IPS-15b (cell line): ENCODE measurements at regions not wholly inside any gene's neighbourhood (a gene's known extent, or its start where the extent isn't known, plus 50 kb on each side); places are given as distances from the start of the nearest gene placed in this dataset.
"Not testable (repeated sequence)": the region's sequence is repeated elsewhere in the genome, so short reads cannot be mapped to it uniquely, and the experiment has no call there.

Experiments used
- H3K27me3 ChIP-seq: one replicate; pipeline ENCODE4 v1.6.1; 2013; ENCODE audit warnings: low read length; ENCODE audit not compliant: control insufficient read depth, insufficient read depth
- H3K36me3 ChIP-seq: one replicate; pipeline ENCODE4 v1.6.1; 2013; ENCODE audit warnings: low read length; ENCODE audit not compliant: control insufficient read depth, insufficient read depth
- H3K4me1 ChIP-seq: one replicate; pipeline ENCODE4 v1.6.1; 2013; ENCODE audit warnings: mild to moderate bottlenecking, low read length; ENCODE audit not compliant: control insufficient read depth, insufficient read depth
- H3K4me3 ChIP-seq: one replicate; pipeline ENCODE4 v1.5.1; 2013; ENCODE audit warnings: low read depth, low read length
- H3K9ac ChIP-seq: one replicate; pipeline ENCODE4 v1.6.1; 2013; ENCODE audit warnings: low read depth, mild to moderate bottlenecking, low read length
- H3K9me3 ChIP-seq: one replicate; pipeline ENCODE4 v1.6.1; 2013; ENCODE audit warnings: mild to moderate bottlenecking, low read length; ENCODE audit not compliant: control insufficient read depth, insufficient read depth

DNA sequence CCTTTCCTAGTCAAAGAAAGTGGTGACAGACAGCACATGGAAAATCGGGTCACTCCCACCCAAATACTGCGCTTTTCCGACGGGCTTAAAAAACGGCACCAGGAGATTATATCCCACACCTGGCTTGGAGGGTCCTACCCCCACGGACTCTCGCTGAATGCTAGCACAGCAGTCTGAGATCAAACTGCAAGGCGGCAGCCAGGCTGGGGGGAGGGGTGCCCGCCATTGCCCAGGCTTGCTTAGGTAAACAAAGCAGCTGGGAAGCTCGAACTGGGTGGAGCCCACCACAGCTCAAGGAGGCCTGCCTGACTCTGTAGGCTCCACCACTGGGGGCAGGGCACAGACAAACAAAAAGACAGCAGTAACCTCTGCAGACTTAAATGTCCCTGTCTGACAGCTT, 171.6 kb downstream of the PLK2 start:
- not testable (repeated sequence) for H3K36me3 ChIP-seq, H3K9ac ChIP-seq, H3K9me3 ChIP-seq, H3K27me3 ChIP-seq, H3K4me1 ChIP-seq, H3K4me3 ChIP-seq

DNA sequence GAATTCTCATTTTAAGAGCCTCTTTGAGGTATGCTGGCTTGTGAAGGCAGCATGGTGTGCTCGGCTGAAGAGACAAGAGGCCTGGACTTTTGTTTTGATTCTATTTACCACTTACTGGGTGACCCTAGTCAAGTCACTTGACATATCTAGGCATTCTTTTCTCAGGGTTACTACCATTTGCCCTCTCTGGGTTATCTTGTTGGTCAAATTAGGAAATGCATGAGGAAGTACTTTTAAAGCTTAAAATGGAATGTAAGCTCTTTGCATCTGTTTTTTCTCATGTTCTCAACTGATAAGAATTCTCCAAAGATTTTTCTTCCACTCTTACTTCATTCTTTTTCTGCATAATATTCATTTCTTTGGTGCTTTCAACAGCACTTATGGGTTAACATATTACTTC, 173.1 kb downstream of the PLK2 start:
- H3K9ac ChIP-seq = no peak overlapping the region
- H3K9me3 ChIP-seq = no peaks in the 10 kb centered on the region
- no peaks in the 10 kb centered on the region for H3K27me3 ChIP-seq
- no peaks in the 10 kb centered on the region for H3K36me3 ChIP-seq
- no peaks in the 10 kb centered on the region for H3K4me1 ChIP-seq
- no peak overlapping the region for H3K4me3 ChIP-seq

DNA sequence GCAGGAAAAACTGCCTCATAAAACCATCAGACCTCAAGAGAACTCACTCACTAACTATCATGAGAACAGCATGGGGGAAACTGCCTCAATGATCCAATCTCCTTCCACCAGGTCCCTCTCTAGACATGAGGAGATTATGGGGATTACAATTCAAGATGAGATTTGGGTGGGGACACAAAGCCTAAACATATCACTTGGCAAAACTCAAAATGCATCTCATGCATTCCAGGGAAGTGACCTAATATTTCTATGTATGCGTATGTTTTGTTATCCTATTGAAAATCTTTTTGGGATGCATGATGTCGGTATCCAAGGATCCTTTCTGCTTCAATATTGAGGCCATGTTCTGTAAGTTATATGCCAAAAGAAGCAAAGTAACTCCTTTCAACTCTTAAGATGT, 174.0 kb downstream of the PLK2 start:
- Histone ChIP-seq H3K36me3 (no peaks in the 10 kb centered on the region), H3K27me3 (no peaks in the 10 kb centered on the region), H3K9me3 (no peaks in the 10 kb centered on the region), H3K4me1 (no peaks in the 10 kb centered on the region), H3K9ac (no peak overlapping the region), H3K4me3 (no peak overlapping the region)

DNA sequence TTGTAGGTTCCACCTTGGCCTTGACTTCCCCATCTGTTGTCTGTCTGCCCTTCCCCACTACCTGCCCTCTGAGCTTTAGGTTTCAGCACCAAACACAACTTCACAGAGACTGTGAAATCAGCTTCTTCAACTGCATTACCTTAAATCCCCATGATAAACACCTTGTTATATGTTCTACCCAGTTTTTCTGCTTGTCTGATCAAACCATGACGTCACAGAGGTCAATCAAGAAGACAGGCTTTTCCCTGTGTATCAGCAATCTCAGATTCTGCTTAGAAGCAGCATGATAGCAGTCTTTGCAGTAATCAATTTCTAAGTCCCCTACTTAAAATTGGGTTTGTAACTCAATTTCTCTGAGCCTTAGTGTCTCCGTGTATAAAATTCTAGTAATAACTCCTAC, 175.0 kb downstream of the PLK2 start:
- H3K4me3 ChIP-seq = no peak overlapping the region
- H3K9ac ChIP-seq = no peak overlapping the region
- no peaks in the 10 kb centered on the region for H3K27me3 ChIP-seq
- H3K4me1 ChIP-seq = no peaks in the 10 kb centered on the region
- H3K36me3 ChIP-seq = no peaks in the 10 kb centered on the region
- H3K9me3 ChIP-seq = no peaks in the 10 kb centered on the region

DNA sequence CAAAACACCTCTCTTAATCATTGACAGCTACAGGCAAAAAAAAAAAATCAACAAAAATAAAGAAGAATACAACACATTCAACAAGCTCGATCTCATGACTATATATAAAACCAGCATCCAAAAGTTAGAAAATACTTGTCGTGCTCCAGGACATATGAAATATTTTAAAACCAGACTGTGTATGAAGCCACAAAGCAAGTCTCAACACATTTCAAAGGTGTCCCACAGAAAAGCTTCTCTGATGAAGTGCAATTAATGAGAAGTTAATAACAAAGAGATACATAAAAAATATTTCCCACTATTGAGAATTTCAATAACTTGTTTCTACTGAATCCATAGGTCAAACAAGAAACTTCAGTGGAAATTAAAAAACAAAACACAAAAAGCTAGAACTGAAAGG, 178.7 kb downstream of the PLK2 start:
- Histone ChIP-seq H3K36me3 (no peaks in the 10 kb centered on the region), H3K27me3 (no peaks in the 10 kb centered on the region), H3K9ac (no peak overlapping the region), H3K4me1 (no peaks in the 10 kb centered on the region), H3K9me3 (no peaks in the 10 kb centered on the region), H3K4me3 (no peak overlapping the region)

DNA sequence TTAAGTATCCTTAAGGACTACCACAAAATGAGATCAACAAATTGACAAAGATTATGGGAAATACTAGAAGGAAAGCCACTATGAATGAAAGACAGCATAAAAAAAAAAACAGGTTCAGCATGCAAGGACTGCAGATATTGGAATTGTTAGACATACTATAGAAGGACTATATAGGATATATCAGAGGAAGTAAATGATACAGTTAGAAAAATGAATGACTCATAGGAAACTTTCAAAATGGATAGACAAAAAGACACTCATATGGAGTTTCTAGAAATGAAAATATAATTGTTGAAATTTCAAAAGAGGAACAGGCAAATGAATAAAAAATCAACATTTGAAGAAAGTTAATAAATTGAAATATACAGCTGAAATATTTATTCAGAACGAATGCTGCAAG, 180.6 kb downstream of the PLK2 start:
- Histone ChIP-seq H3K4me1 (no peaks in the 10 kb centered on the region), H3K36me3 (no peaks in the 10 kb centered on the region), H3K9me3 (no peaks in the 10 kb centered on the region), H3K27me3 (no peaks in the 10 kb centered on the region), H3K4me3 (no peak overlapping the region), H3K9ac (no peak overlapping the region)

DNA sequence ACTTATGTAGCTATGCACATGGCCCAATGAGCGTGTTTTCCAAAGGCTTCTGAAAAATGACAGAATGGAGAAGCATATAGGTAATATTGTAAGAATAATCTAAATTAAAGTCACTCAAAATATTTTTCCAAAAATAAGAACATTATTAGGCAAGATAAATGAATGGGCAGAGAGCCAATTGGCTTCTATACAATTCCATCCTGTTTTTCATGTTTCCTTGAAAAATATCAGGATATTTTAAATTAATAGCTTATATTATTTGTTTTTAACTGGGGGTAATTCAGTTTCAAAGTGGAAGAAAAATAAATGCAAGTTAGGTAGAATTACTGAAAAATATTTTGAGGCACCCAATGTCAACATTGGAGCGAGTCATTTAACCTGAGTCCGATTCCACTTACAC, 183.5 kb downstream of the PLK2 start:
- Histone ChIP-seq H3K36me3 (no peaks in the 10 kb centered on the region), H3K4me3 (no peak overlapping the region), H3K9ac (no peak overlapping the region), H3K4me1 (no peaks in the 10 kb centered on the region), H3K9me3 (no peaks in the 10 kb centered on the region), H3K27me3 (no peaks in the 10 kb centered on the region)

DNA sequence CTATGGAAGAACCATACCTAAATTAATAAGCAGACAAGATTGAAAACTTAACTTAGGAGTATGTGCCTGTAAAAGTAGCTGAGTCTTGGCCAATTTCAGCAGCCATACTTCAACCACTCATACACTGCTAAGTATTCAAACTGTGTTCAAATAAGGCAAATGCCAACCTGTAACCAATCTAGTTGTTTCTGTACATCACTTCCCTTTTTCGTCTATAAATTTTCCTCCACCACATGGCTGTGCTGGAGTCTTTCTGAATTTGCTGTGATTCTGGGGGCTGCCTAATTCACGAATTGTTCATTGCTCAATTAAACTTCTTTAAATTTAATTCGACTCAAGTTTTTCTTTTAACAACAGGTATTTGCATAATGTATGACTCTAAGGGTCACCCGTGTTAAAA, 184.4 kb downstream of the PLK2 start:
- no peaks in the 10 kb centered on the region for H3K9me3 ChIP-seq
- H3K9ac ChIP-seq = no peak overlapping the region
- no peaks in the 10 kb centered on the region for H3K27me3 ChIP-seq
- no peak overlapping the region for H3K4me3 ChIP-seq
- no peaks in the 10 kb centered on the region for H3K36me3 ChIP-seq
- H3K4me1 ChIP-seq = no peaks in the 10 kb centered on the region

DNA sequence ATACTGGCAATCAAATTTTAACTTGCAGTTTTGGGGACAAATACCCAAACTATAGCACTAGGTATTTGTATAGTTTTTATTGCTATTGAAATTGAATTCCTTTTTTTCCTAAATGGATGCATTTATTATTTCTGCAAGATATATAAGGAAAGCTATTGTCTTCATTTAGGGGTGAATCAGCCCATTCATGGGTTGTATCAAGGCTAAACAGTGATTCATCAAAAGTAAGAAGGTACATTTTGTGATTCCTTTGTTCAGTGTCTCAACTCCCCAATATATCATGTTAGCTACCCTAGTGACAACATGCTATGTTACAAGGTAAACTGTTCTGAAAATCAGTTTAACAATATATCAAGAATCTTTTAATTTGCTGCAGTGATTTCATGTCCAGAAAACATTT, 185.7 kb downstream of the PLK2 start:
- no peaks in the 10 kb centered on the region for H3K36me3 ChIP-seq
- H3K4me1 ChIP-seq = no peaks in the 10 kb centered on the region
- no peak overlapping the region for H3K9ac ChIP-seq
- no peaks in the 10 kb centered on the region for H3K27me3 ChIP-seq
- H3K4me3 ChIP-seq = no peak overlapping the region
- H3K9me3 ChIP-seq = no peaks in the 10 kb centered on the region

DNA sequence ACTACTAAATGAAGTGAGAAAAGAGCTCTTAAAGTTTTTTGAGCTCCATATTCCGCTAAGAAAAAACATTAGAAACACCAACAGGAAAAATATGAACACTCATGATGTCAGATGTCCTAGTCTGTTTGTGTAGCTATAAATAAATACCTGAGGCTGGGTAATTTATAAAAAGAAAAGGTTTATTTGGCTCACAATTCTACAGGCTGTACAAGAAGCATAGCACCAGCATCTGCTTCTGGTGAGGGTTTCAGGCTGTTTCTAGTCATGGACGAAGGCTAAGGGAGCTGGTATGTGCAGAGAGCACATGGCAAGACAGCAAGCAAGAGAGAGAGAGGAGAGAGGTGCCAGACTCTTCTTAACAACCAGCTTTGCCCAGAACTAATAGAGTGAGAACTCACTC, 186.2 kb downstream of the PLK2 start:
- H3K9me3 ChIP-seq = no peaks in the 10 kb centered on the region
- H3K9ac ChIP-seq = no peak overlapping the region
- no peak overlapping the region for H3K4me3 ChIP-seq
- H3K27me3 ChIP-seq = no peaks in the 10 kb centered on the region
- no peaks in the 10 kb centered on the region for H3K36me3 ChIP-seq
- no peaks in the 10 kb centered on the region for H3K4me1 ChIP-seq

DNA sequence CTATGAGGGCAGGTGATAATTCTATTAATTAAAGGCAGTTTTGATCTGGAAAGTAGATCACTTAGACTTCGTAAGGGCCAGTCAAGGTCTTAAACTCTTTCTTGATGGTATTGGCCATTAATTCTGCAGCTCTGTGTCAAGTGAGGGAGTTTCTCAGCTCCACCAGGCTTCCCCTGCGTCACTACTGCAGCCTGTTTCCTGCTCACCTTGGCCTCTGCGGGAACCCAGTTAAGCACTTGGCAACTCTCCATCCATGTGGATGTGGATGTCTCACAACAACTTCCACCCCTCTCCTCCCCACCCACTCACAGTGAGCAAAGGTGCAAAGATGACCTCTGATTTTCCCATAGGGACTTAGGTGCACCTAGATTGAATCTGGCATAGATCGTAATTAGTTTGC, 191.6 kb downstream of the PLK2 start:
- Histone ChIP-seq H3K27me3 (no peaks in the 10 kb centered on the region), H3K9me3 (no peaks in the 10 kb centered on the region), H3K9ac (no peak overlapping the region), H3K4me3 (no peak overlapping the region), H3K4me1 (no peaks in the 10 kb centered on the region), H3K36me3 (no peaks in the 10 kb centered on the region)

DNA sequence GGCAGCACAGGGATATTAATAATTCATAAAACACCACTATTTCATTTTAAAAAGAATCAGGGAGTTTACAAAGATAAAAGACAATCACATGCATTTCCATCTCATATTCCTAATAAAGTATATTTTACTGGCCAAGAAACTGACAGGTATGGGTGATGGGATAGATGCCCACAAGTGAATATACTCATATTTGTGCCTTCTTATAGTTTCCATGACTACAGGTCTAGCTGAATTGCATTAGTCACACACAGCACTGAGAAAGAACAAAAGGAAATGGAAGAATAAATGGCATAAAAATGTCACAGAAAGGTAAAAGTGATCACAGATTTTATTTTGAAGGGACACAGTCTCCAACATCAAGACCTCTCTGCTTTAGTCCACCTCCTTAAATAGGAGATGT, 193.5 kb downstream of the PLK2 start:
- no peaks in the 10 kb centered on the region for H3K4me1 ChIP-seq
- H3K4me3 ChIP-seq = no peak overlapping the region
- H3K36me3 ChIP-seq = no peaks in the 10 kb centered on the region
- no peak overlapping the region for H3K9ac ChIP-seq
- H3K27me3 ChIP-seq = no peaks in the 10 kb centered on the region
- no peaks in the 10 kb centered on the region for H3K9me3 ChIP-seq
